ENCODE measurements at regions not wholly inside any gene's neighbourhood (a gene's known extent, or its start where the extent isn't known, plus 50 kb on each side); places are given as distances from the start of the nearest gene placed in this dataset.

- intact Hi-C loops (cut with micrococcal nuclease; ENCODE audit: unreplicated experiment) (no loop called here), in situ Hi-C loops (cut with MboI) (no loop called here)
- H3K9me3 ChIP-seq (replicated peaks; ENCODE audit: control insufficient read depth, insufficient read depth, low read length) = no peaks in the 10 kb centered on the region
- RAD21 ChIA-PET (ENCODE audit: unreplicated experiment) = no interaction called here
- H3K36me3 ChIP-seq (ENCODE audit: control insufficient read depth in 2 of 2, insufficient read depth in 2 of 2, low read length in 1 of 2) = no peaks in the 10 kb centered on the region
- no peak for TF ChIP-seq REST (IDR thresholded peaks at IDR 0.05; ENCODE audit: low read depth, low read length)
- TF ChIP-seq ZNF274 (IDR thresholded peaks at IDR 0.05; ENCODE audit: insufficient read depth, insufficient read length) = no peak
- TF ChIP-seq DPF2 (IDR thresholded peaks at IDR 0.05) = no peak
- no peak for TF ChIP-seq NR2C2 (IDR thresholded peaks at IDR 0.05; ENCODE audit: borderline replicate concordance, control insufficient read depth, insufficient read length, low read depth)
- TF ChIP-seq BACH1 (IDR thresholded peaks at IDR 0.05; ENCODE audit: borderline replicate concordance) = no peak
- TF ChIP-seq SMARCA5 (IDR thresholded peaks at IDR 0.05) = no peak
- TF ChIP-seq POLR2AphosphoS5 (IDR thresholded peaks at IDR 0.05; ENCODE audit: low read length) = no peak
- no peak for TF ChIP-seq POLR2AphosphoS2 (IDR thresholded peaks at IDR 0.05; ENCODE audit: low read depth, low read length)
- TF ChIP-seq BCL3 (IDR thresholded peaks at IDR 0.05; ENCODE audit: borderline replicate concordance, insufficient read depth, low read depth, low read length, poor library complexity, severe bottlenecking) = no peak
- no peak for TF ChIP-seq SPI1 (IDR thresholded peaks at IDR 0.05; ENCODE audit: borderline replicate concordance, insufficient read depth, low read depth, low read length)
- no peak for TF ChIP-seq CUX1 (IDR thresholded peaks at IDR 0.05; ENCODE audit: insufficient replicate concordance, low read depth, low read length)
- no peaks in the 10 kb centered on the region for H4K20me1 ChIP-seq (ENCODE audit: control insufficient read depth, insufficient read depth)
- SMC1A ChIA-PET (ENCODE audit: uncharacterized antibody, unreplicated experiment) = no interaction called here
- H3K27me3 ChIP-seq (replicated peaks in 1 of 2; ENCODE audit: control insufficient read depth in 2 of 2, insufficient read depth in 2 of 2, low read length in 1 of 2) = peaks cover 0 to 1% of the 10 kb centered on the region in 2 experiments; a peak in 2 of 4 replicates
- BruUV-seq (replicated peaks) = no TSS peak
- FAIRE-seq = no peak
- H3K9ac ChIP-seq (ENCODE audit: control insufficient read depth, insufficient read depth, low read length) = no peak overlapping the region
- no peaks in the 10 kb centered on the region for H3K4me1 ChIP-seq (ENCODE audit: control insufficient read depth, insufficient read depth, low read length)
- H3K4me3 ChIP-seq = no peak overlapping the region
- POLR2A ChIA-PET = no interaction called here
- 23% methylated on average over 3 of the region's 3 CpGs for WGBS (ENCODE audit: insufficient coverage, insufficient replicate concordance, low lambda C conversion rate, missing lambda C conversion rate)
- no peak overlapping the region for H3K4me2 ChIP-seq (ENCODE audit: control insufficient read depth, insufficient read depth)
- no peak overlapping the region for H3K27ac ChIP-seq (ENCODE audit: control insufficient read depth, insufficient read depth)
- DNase-seq (ENCODE audit: low read depth, low spot score) = no peak
- no peak for ATAC-seq
- CTCF ChIA-PET = interaction anchor here (1.0 kb wide), 1 partner anchor 56 kb away, joined by 3 read pairs; no protein-coding TSS in a partner anchor
- H2AFZ ChIP-seq (ENCODE audit: control insufficient read depth, low read depth, low read length) = no peak overlapping the region
- H3K79me2 ChIP-seq (ENCODE audit: control insufficient read depth, insufficient read depth, low read length) = no peaks in the 10 kb centered on the region
Measured at GRCh38 chr2:118279005-118279404, 190.7 kb downstream of the INSIG2 start.

Data from GM12878 (cell line).